H1 (cell line): ENCODE measurements at regions not wholly inside any gene's neighbourhood (a gene's known extent, or its start where the extent isn't known, plus 50 kb on each side); places are given as distances from the start of the nearest gene placed in this dataset.
"Not testable (repeated sequence)": the region's sequence is repeated elsewhere in the genome, so short reads cannot be mapped to it uniquely, and the experiment has no call there.

Experiments
- CTCF ChIA-PET: fragments of 300-600 bp; sonication (Branson Sonifier 250); formaldehyde crosslinking; loops from one replicate; lab custom pipeline; 2021; ENCODE audit not compliant: partially characterized antibody; lab: Charles Lee
- POLR2A ChIA-PET: fragments of 300-600 bp; sonication (Branson Sonifier 250); formaldehyde crosslinking; loops from one replicate; lab custom pipeline; 2021; ENCODE audit warnings: inconsistent platforms; ENCODE audit not compliant: partially characterized antibody; lab: Charles Lee
- DNase-seq, 2 experiments: peaks; one replicate each; pipeline versions ENCODE4 v3.0.0 to v3.0.0-alpha.2; 2010 to 2022; ENCODE audit warnings: low spot score in 2 of 2, low read depth in 1 of 2, mixed read lengths in 1 of 2
- FAIRE-seq: peaks from 2 replicates; lab custom pipeline; 2011; peaks lifted over from hg19 to GRCh38; lab: Jason Lieb, UNC
- H2AFZ ChIP-seq: 2 replicates; pipeline ENCODE4 v1.8.1; 2012; ENCODE audit warnings: low read length, inconsistent platforms
- H2AK5ac ChIP-seq: 2 replicates; pipeline ENCODE4 v1.6.1; 2013; ENCODE audit warnings: low read depth, low read length
- H2BK120ac ChIP-seq: replicated peaks from 2 replicates; pipeline ENCODE3; 2013; ENCODE audit warnings: low read depth, low read length, inconsistent platforms
- H2BK12ac ChIP-seq: 2 replicates; pipeline ENCODE4 v1.6.1; 2013; ENCODE audit warnings: low read depth, low read length
- H2BK15ac ChIP-seq: 2 replicates; pipeline ENCODE4 v1.6.1; 2013; ENCODE audit warnings: low read length
- H2BK20ac ChIP-seq: 2 replicates; pipeline ENCODE4 v1.6.1; 2013; ENCODE audit warnings: low read length
- H2BK5ac ChIP-seq: 2 replicates; pipeline ENCODE4 v1.6.1; 2013; ENCODE audit warnings: low read depth, low read length
- H3K14ac ChIP-seq: 2 replicates; pipeline ENCODE4 v1.6.1; 2013; ENCODE audit warnings: inconsistent platforms; ENCODE audit not compliant: insufficient read length
- H3K18ac ChIP-seq: 2 replicates; pipeline ENCODE4 v1.6.1; 2013; ENCODE audit warnings: low read length; ENCODE audit errors: extremely low read depth
- H3K23ac ChIP-seq: 2 replicates; pipeline ENCODE4 v1.6.1; 2013; ENCODE audit warnings: inconsistent platforms; ENCODE audit not compliant: insufficient read length
- H3K23me2 ChIP-seq: 2 replicates; pipeline ENCODE4 v1.6.1; 2013; ENCODE audit warnings: low read depth, low read length
- H3K27ac ChIP-seq: 2 replicates; pipeline ENCODE4 v1.6.1; 2011; ENCODE audit warnings: low read depth, low read length, inconsistent platforms
- H3K27me3 ChIP-seq, 4 experiments: replicated peaks in 1 of 4; 1 replicate in 1 of 4; 2 replicates in 3 of 4; pipeline versions ENCODE4 v1.6.1 to v1.8.1; 2011 to 2013; ENCODE audit warnings: low read length in 3 of 4, mild to moderate bottlenecking in 3 of 4, inconsistent platforms in 2 of 4, mixed read lengths in 2 of 4, moderate library complexity in 1 of 4; ENCODE audit not compliant: control insufficient read depth in 3 of 4, insufficient read depth in 3 of 4; ENCODE audit errors: extremely low read depth in 1 of 4
- H3K36me3 ChIP-seq, 4 experiments: 2 replicates each; pipeline versions ENCODE4 v1.6.1 to v1.8.1; 2011 to 2013; ENCODE audit warnings: mild to moderate bottlenecking in 4 of 4, low read length in 3 of 4, moderate library complexity in 2 of 4, control low read depth in 1 of 4, inconsistent platforms in 1 of 4; ENCODE audit not compliant: insufficient read depth in 4 of 4, control insufficient read depth in 2 of 4
- H3K4ac ChIP-seq: replicated peaks from 2 replicates; pipeline ENCODE3; 2013; ENCODE audit warnings: low read length, low read depth, mixed read lengths, inconsistent platforms; ENCODE audit not compliant: insufficient read length
- H3K4me1 ChIP-seq, 4 experiments: replicated peaks in 1 of 4; 1 replicate in 1 of 4; 2 replicates in 3 of 4; pipeline versions ENCODE4 v1.6.1 to v1.8.1; 2011 to 2013; ENCODE audit warnings: low read length in 3 of 4, inconsistent platforms in 2 of 4, mixed read lengths in 1 of 4; ENCODE audit not compliant: insufficient read depth in 4 of 4, control insufficient read depth in 3 of 4
- H3K4me2 ChIP-seq, 2 experiments: 2 replicates each; pipeline versions ENCODE4 v1.6.1 to v1.8.1; 2011 to 2013; ENCODE audit warnings: low read depth in 2 of 2, low read length in 2 of 2, control low read depth in 1 of 2, inconsistent platforms in 1 of 2, mild to moderate bottlenecking in 1 of 2; ENCODE audit not compliant: insufficient read depth in 1 of 2
- H3K4me3 ChIP-seq, 4 experiments: fragments of 200-600, 300-600 bp in 1 of 4; sonication (generic), shearing (Covaris generic), sonication (Bioruptor Twin) in 1 of 4; 2 replicates each; pipeline versions ENCODE4 v1.5.1 to v1.8.1; 2011 to 2016; ENCODE audit warnings: low read length in 4 of 4, low read depth in 3 of 4, control low read depth in 2 of 4, inconsistent platforms in 2 of 4, mild to moderate bottlenecking in 2 of 4, mixed read lengths in 1 of 4, moderate library complexity in 1 of 4; ENCODE audit not compliant: insufficient read depth in 2 of 4; ENCODE audit errors: extremely low read depth in 1 of 4
- H3K56ac ChIP-seq: replicated peaks from 2 replicates; pipeline ENCODE3; 2013; ENCODE audit warnings: low read depth, mild to moderate bottlenecking, mixed read lengths, low read length, inconsistent platforms; ENCODE audit not compliant: insufficient read length
- H3K79me1 ChIP-seq: 2 replicates; pipeline ENCODE4 v1.6.1; 2013; ENCODE audit warnings: low read depth, low read length, control low read depth
- H3K79me2 ChIP-seq, 2 experiments: 2 replicates each; pipeline versions ENCODE4 v1.6.1 to v1.8.1; 2012 to 2013; ENCODE audit warnings: low read length in 2 of 2, mild to moderate bottlenecking in 2 of 2, inconsistent platforms in 1 of 2; ENCODE audit not compliant: insufficient read depth in 2 of 2, control insufficient read depth in 1 of 2
- H3K9ac ChIP-seq, 4 experiments: replicated peaks in 1 of 4; 1 replicate in 1 of 4; 2 replicates in 3 of 4; pipeline versions ENCODE4 v1.6.1 to v1.8.1; 2011 to 2013; ENCODE audit warnings: low read depth in 3 of 4, low read length in 3 of 4, control low read depth in 2 of 4, mild to moderate bottlenecking in 2 of 4, moderate library complexity in 2 of 4, inconsistent platforms in 1 of 4; ENCODE audit errors: extremely low read depth in 1 of 4
- H3K9me3 ChIP-seq, 2 experiments: 2 replicates each; pipeline versions ENCODE4 v1.6.1 to v1.8.1; 2012 to 2013; ENCODE audit warnings: mild to moderate bottlenecking in 2 of 2, moderate library complexity in 2 of 2, control low read depth in 1 of 2, inconsistent platforms in 1 of 2, low read depth in 1 of 2, low read length in 1 of 2, mixed read lengths in 1 of 2; ENCODE audit not compliant: insufficient read depth in 2 of 2
- H4K20me1 ChIP-seq, 2 experiments: replicated peaks in 1 of 2; 2 replicates each; pipeline versions ENCODE3 to v1.8.1; 2011 to 2013; ENCODE audit warnings: inconsistent platforms in 2 of 2, low read length in 2 of 2, mild to moderate bottlenecking in 1 of 2; ENCODE audit not compliant: insufficient read depth in 2 of 2, control insufficient read depth in 1 of 2
- H4K5ac ChIP-seq: 2 replicates; pipeline ENCODE4 v1.6.1; 2013; ENCODE audit warnings: low read length, low read depth, mixed read lengths, inconsistent platforms; ENCODE audit not compliant: insufficient read length
- H4K8ac ChIP-seq: 2 replicates; pipeline ENCODE4 v1.8.0; 2013; ENCODE audit warnings: mild to moderate bottlenecking, moderate library complexity, low read length, inconsistent platforms; ENCODE audit not compliant: insufficient read depth; ENCODE audit errors: extremely low read depth
- H4K91ac ChIP-seq: replicated peaks from 2 replicates; pipeline ENCODE3; 2013; ENCODE audit warnings: low read length, mixed read lengths, inconsistent platforms; ENCODE audit not compliant: insufficient read length
- WGBS, 2 experiments: shearing (Covaris generic) in 1 of 2; methylation state at CpG; one replicate each; pipeline versions ENCODE4 v1.1.6 to v1.1.7; 2013 to 2015; ENCODE audit warnings: low lambda C conversion rate in 2 of 2, mixed read lengths in 2 of 2, inconsistent platforms in 1 of 2, low coverage in 1 of 2, missing lambda C conversion rate in 1 of 2; ENCODE audit not compliant: insufficient replicate concordance in 2 of 2, insufficient coverage in 1 of 2, insufficient read length in 1 of 2; ENCODE audit errors: extremely low coverage in 1 of 2, missing lambda C conversion rate in 1 of 2; 5-methylcytosine and 5-hydroxymethylcytosine counted together

DNA sequence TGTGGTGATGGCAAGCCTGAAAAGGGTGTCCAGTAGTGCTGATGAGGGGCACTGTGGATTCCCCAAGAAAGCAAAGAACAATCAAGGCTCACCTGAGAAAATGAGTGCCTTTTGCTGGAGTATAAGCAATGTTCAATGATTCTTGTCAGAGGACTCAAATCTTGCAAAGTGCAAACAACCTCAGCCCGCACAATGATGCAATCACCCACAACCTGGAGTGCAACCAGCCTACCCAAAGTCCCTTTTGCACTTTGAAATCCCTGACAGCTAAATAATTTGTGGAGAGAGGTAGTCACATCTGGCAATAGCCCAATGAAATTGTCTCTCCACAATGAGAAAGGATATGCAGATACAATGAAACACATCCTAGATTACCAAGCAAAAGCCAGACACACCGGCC, 225.8 kb downstream of the TSPY2 start:
- H4K8ac ChIP-seq, H3K4me2 ChIP-seq, H2BK120ac ChIP-seq, H3K4me1 ChIP-seq, H3K36me3 ChIP-seq, POLR2A ChIA-PET, H3K23me2 ChIP-seq, H2AFZ ChIP-seq, FAIRE-seq, H3K9ac ChIP-seq, H4K91ac ChIP-seq, DNase-seq, H3K56ac ChIP-seq, H3K9me3 ChIP-seq, H2AK5ac ChIP-seq, H3K79me1 ChIP-seq, H3K23ac ChIP-seq, H3K18ac ChIP-seq, H3K14ac ChIP-seq, H2BK5ac ChIP-seq, H4K5ac ChIP-seq, CTCF ChIA-PET, H2BK20ac ChIP-seq, H4K20me1 ChIP-seq, H3K27ac ChIP-seq, H3K4me3 ChIP-seq, H2BK15ac ChIP-seq, H2BK12ac ChIP-seq, H3K79me2 ChIP-seq, H3K27me3 ChIP-seq, H3K4ac ChIP-seq: not testable (repeated sequence)
- WGBS, 2 experiments, result no CpG with 5 or more reads among the region's 2 CpGs

DNA sequence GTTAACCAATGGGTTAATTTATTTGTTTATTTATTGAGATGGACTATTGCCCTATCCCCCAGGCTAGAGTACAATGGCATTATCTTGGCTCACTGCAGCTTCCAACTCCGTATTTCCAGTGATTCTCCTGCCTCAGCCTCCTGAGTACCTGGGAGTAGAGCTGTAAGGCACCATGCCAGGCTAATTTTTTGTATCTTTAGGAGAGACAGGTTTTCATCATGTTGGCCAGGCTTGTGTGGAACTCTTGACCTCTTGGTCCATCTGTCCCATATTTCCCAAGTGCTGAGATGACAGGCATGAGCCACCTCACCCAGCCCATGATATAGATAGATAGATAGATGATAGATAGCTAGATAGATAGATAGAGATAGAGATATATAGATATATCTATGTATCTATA, 249.4 kb downstream of the TSPY2 start:
- H3K27me3 ChIP-seq, H3K23ac ChIP-seq, DNase-seq, H4K91ac ChIP-seq, H2BK15ac ChIP-seq, H2BK5ac ChIP-seq, POLR2A ChIA-PET, H3K4me2 ChIP-seq, CTCF ChIA-PET, H3K9me3 ChIP-seq, H2BK12ac ChIP-seq, H3K79me2 ChIP-seq, H3K36me3 ChIP-seq, H4K8ac ChIP-seq, H3K27ac ChIP-seq, H2BK20ac ChIP-seq, H3K4ac ChIP-seq, H3K56ac ChIP-seq, H2BK120ac ChIP-seq, H4K5ac ChIP-seq, H2AFZ ChIP-seq, FAIRE-seq, H3K4me1 ChIP-seq, H3K18ac ChIP-seq, H3K14ac ChIP-seq, H3K79me1 ChIP-seq, H3K23me2 ChIP-seq, H3K4me3 ChIP-seq, H3K9ac ChIP-seq, H4K20me1 ChIP-seq, H2AK5ac ChIP-seq: not testable (repeated sequence)
- 100% methylated on average over 1 of the region's 1 CpG; no CpG with 5 or more reads in 1 of the 2 experiments for WGBS, 2 experiments
